Non-pigmented ciliary epithelial cell (primary cell): ENCODE measurements at regions not wholly inside any gene's neighbourhood (a gene's known extent, or its start where the extent isn't known, plus 50 kb on each side); places are given as distances from the start of the nearest gene placed in this dataset.
"Not testable (repeated sequence)": the region's sequence is repeated elsewhere in the genome, so short reads cannot be mapped to it uniquely, and the experiment has no call there.

Experiments
- DNase-seq: peaks from one replicate; pipeline ENCODE4 v3.0.0-alpha.2; 2010; ENCODE audit warnings: low read depth

- no peak for DNase-seq
Measured at GRCh38 chr10:2891073-2891769, 176.1 kb upstream of the PFKP start.

- no peak for DNase-seq
Measured at GRCh38 chr10:2890093-2890492, 177.3 kb upstream of the PFKP start.

GRCh38 chr10:2888403-2889004 is 178.8 kb upstream of the PFKP start:
- no peak for DNase-seq

- DNase-seq: no peak
Measured at GRCh38 chr10:2887391-2888070, 179.8 kb upstream of the PFKP start.

GRCh38 chr10:2886662-2887061 is 180.7 kb upstream of the PFKP start:
- DNase-seq: no peak

- DNase-seq: no peak
Measured at GRCh38 chr10:2885288-2886278, 181.8 kb upstream of the PFKP start.

GRCh38 chr10:2883983-2884540 is 183.3 kb upstream of the PFKP start:
- DNase-seq: not testable (repeated sequence)

GRCh38 chr10:2883238-2883637 is 184.1 kb upstream of the PFKP start:
- DNase-seq: no peak

- no peak for DNase-seq
Measured at GRCh38 chr10:2882628-2883027, 184.7 kb upstream of the PFKP start.

- DNase-seq: no peak
Measured at GRCh38 chr10:2881720-2882620, 185.4 kb upstream of the PFKP start.

GRCh38 chr10:2880050-2880449 is 187.3 kb upstream of the PFKP start:
- DNase-seq: not testable (repeated sequence)

- DNase-seq: no peak
Measured at GRCh38 chr10:2878818-2879217, 188.5 kb upstream of the PFKP start.

GRCh38 chr10:2876032-2876431 is 191.3 kb upstream of the PFKP start:
- DNase-seq: no peak

- DNase-seq: no peak
Measured at GRCh38 chr10:2874963-2875362, 192.4 kb upstream of the PFKP start.

- no peak for DNase-seq
Measured at GRCh38 chr10:2873769-2874168, 193.6 kb upstream of the PFKP start.

- DNase-seq: no peak
Measured at GRCh38 chr10:2871673-2872219, 195.6 kb upstream of the PFKP start.

- no peak for DNase-seq
Measured at GRCh38 chr10:2870654-2871053, 196.7 kb upstream of the PFKP start.

- no peak for DNase-seq
Measured at GRCh38 chr10:2867788-2868299, 199.5 kb upstream of the PFKP start.

- DNase-seq: no peak
Measured at GRCh38 chr10:2866569-2866968, 200.8 kb upstream of the PFKP start.

- DNase-seq: no peak
Measured at GRCh38 chr10:2861632-2862210, 205.6 kb upstream of the PFKP start.
